ENCODE measurements at regions not wholly inside any gene's neighbourhood (a gene's known extent, or its start where the extent isn't known, plus 50 kb on each side); places are given as distances from the start of the nearest gene placed in this dataset.
"Not testable (repeated sequence)": the region's sequence is repeated elsewhere in the genome, so short reads cannot be mapped to it uniquely, and the experiment has no call there.

GRCh38 chr3:75341324-75342067 lies 322.6 kb upstream of the FRG2C start:
- TF ChIP-seq, protein P1, sequence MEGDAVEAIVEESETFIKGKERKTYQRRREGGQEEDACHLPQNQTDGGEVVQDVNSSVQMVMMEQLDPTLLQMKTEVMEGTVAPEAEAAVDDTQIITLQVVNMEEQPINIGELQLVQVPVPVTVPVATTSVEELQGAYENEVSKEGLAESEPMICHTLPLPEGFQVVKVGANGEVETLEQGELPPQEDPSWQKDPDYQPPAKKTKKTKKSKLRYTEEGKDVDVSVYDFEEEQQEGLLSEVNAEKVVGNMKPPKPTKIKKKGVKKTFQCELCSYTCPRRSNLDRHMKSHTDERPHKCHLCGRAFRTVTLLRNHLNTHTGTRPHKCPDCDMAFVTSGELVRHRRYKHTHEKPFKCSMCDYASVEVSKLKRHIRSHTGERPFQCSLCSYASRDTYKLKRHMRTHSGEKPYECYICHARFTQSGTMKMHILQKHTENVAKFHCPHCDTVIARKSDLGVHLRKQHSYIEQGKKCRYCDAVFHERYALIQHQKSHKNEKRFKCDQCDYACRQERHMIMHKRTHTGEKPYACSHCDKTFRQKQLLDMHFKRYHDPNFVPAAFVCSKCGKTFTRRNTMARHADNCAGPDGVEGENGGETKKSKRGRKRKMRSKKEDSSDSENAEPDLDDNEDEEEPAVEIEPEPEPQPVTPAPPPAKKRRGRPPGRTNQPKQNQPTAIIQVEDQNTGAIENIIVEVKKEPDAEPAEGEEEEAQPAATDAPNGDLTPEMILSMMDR (optimal IDR thresholded peaks at IDR 0.05 in 1 of 3, IDR thresholded peaks at IDR 0.05 in 1 of 3, conservative IDR thresholded peaks at IDR 0.05 in 1 of 3; ENCODE audit: extremely low read depth in 1 of 3, insufficient read depth in 2 of 3, low read length in 3 of 3): no peak
- TF ChIP-seq EZH2 (IDR thresholded peaks at IDR 0.05; ENCODE audit: low read length): no peak
- Histone ChIP-seq H3K9me3 (ENCODE audit: control insufficient read depth, low read depth, low read length) (no peaks in the 10 kb centered on the region), H3K4me1 (ENCODE audit: control insufficient read depth, extremely low read depth, insufficient read depth, low read length) (no peaks in the 10 kb centered on the region), H4K20me1 (ENCODE audit: control insufficient read depth, extremely low read depth, insufficient read depth, low read length) (no peaks in the 10 kb centered on the region), H3K4me3 (ENCODE audit: control insufficient read depth in 2 of 3, extremely low read depth in 1 of 3, insufficient read depth in 2 of 3, low read depth in 1 of 3, low read length in 3 of 3) (no peak overlapping the region), H3K9me1 (ENCODE audit: control insufficient read depth, extremely low read depth, insufficient read depth, low read length) (no peaks in the 10 kb centered on the region), H3K36me3 (ENCODE audit: control insufficient read depth in 2 of 2, extremely low read depth in 1 of 2, insufficient read depth in 2 of 2, low read length in 2 of 2) (no peaks in the 10 kb centered on the region), H2AFZ (ENCODE audit: control insufficient read depth, low read length) (no peak overlapping the region), H3K79me2 (ENCODE audit: control insufficient read depth, insufficient read depth, low read length) (no peaks in the 10 kb centered on the region), H3K27ac (ENCODE audit: control insufficient read depth, insufficient read depth, low read length) (no peak overlapping the region), H3K4me2 (ENCODE audit: control insufficient read depth, extremely low read depth, insufficient read depth, low read depth, low read length) (no peak overlapping the region), H3K27me3 (ENCODE audit: control insufficient read depth, extremely low read depth, insufficient read depth, low read length) (no peaks in the 10 kb centered on the region), H3K9ac (ENCODE audit: control insufficient read depth, extremely low read depth, insufficient read depth, low read length) (no peak overlapping the region)
- FAIRE-seq (no peak), DNase-seq (ENCODE audit: low read depth, low spot score) (no peak)
- dilution Hi-C loops (cut with MboI; ENCODE audit: extremely low pct_ligation_motif_present, low sequenced_read_pairs): no loop called here

DNA sequence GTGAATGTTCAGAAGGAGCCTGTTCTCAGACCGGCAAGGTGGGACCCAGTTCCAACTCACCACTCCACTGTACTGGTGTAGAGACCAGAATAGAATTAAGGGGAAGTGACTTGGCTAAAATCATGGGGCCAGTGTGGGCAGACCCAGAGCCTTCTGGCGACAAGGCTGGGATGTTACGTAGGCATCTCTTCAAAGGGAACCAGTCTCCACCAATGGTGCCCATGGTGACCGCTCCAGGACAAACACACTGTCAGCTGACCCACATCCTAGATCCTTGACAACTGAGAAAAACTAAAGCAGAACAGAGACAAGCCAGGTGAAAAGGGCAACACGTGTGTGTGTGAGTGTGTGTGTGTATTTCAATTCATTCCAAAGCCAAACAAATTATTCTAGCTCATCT lies 321.7 kb upstream of the FRG2C start:
- Histone ChIP-seq H3K4me2 (ENCODE audit: control insufficient read depth, extremely low read depth, insufficient read depth, low read depth, low read length) (no peak overlapping the region), H3K4me3 (ENCODE audit: control insufficient read depth in 2 of 3, extremely low read depth in 1 of 3, insufficient read depth in 2 of 3, low read depth in 1 of 3, low read length in 3 of 3) (no peak overlapping the region), H3K36me3 (ENCODE audit: control insufficient read depth in 2 of 2, extremely low read depth in 1 of 2, insufficient read depth in 2 of 2, low read length in 2 of 2) (no peaks in the 10 kb centered on the region), H3K79me2 (ENCODE audit: control insufficient read depth, insufficient read depth, low read length) (no peaks in the 10 kb centered on the region), H2AFZ (ENCODE audit: control insufficient read depth, low read length) (no peak overlapping the region), H3K9ac (ENCODE audit: control insufficient read depth, extremely low read depth, insufficient read depth, low read length) (no peak overlapping the region), H3K9me3 (ENCODE audit: control insufficient read depth, low read depth, low read length) (no peaks in the 10 kb centered on the region), H3K27ac (ENCODE audit: control insufficient read depth, insufficient read depth, low read length) (no peak overlapping the region), H4K20me1 (ENCODE audit: control insufficient read depth, extremely low read depth, insufficient read depth, low read length) (no peaks in the 10 kb centered on the region), H3K9me1 (ENCODE audit: control insufficient read depth, extremely low read depth, insufficient read depth, low read length) (no peaks in the 10 kb centered on the region), H3K27me3 (ENCODE audit: control insufficient read depth, extremely low read depth, insufficient read depth, low read length) (no peaks in the 10 kb centered on the region), H3K4me1 (ENCODE audit: control insufficient read depth, extremely low read depth, insufficient read depth, low read length) (no peaks in the 10 kb centered on the region)
- DNase-seq (ENCODE audit: low read depth, low spot score): no peak
- no peak for FAIRE-seq
- TF ChIP-seq, protein P1 (optimal IDR thresholded peaks at IDR 0.05 in 1 of 3, IDR thresholded peaks at IDR 0.05 in 1 of 3, conservative IDR thresholded peaks at IDR 0.05 in 1 of 3; ENCODE audit: extremely low read depth in 1 of 3, insufficient read depth in 2 of 3, low read length in 3 of 3): no peak
- TF ChIP-seq EZH2 (IDR thresholded peaks at IDR 0.05; ENCODE audit: low read length): no peak
- dilution Hi-C loops (cut with MboI; ENCODE audit: extremely low pct_ligation_motif_present, low sequenced_read_pairs): no loop called here

- H2AFZ ChIP-seq (ENCODE audit: control insufficient read depth, low read length); H3K9me1 ChIP-seq (ENCODE audit: control insufficient read depth, extremely low read depth, insufficient read depth, low read length); H3K79me2 ChIP-seq (ENCODE audit: control insufficient read depth, insufficient read depth, low read length); H3K4me2 ChIP-seq (ENCODE audit: control insufficient read depth, extremely low read depth, insufficient read depth, low read depth, low read length); H3K27me3 ChIP-seq (ENCODE audit: control insufficient read depth, extremely low read depth, insufficient read depth, low read length); H4K20me1 ChIP-seq (ENCODE audit: control insufficient read depth, extremely low read depth, insufficient read depth, low read length); H3K9ac ChIP-seq (ENCODE audit: control insufficient read depth, extremely low read depth, insufficient read depth, low read length); FAIRE-seq; H3K9me3 ChIP-seq (ENCODE audit: control insufficient read depth, low read depth, low read length); dilution Hi-C loops (cut with MboI; ENCODE audit: extremely low pct_ligation_motif_present, low sequenced_read_pairs); DNase-seq (ENCODE audit: low read depth, low spot score); H3K4me1 ChIP-seq (ENCODE audit: control insufficient read depth, extremely low read depth, insufficient read depth, low read length); H3K27ac ChIP-seq (ENCODE audit: control insufficient read depth, insufficient read depth, low read length); H3K4me3 ChIP-seq (ENCODE audit: control insufficient read depth in 2 of 3, extremely low read depth in 1 of 3, insufficient read depth in 2 of 3, low read depth in 1 of 3, low read length in 3 of 3); H3K36me3 ChIP-seq (ENCODE audit: control insufficient read depth in 2 of 2, extremely low read depth in 1 of 2, insufficient read depth in 2 of 2, low read length in 2 of 2): not testable (repeated sequence)
Measured at GRCh38 chr3:75350536-75350935, 313.6 kb upstream of the FRG2C start.

Measured in keratinocyte (primary cell).